IPS-20b (cell line): ENCODE measurements at regions not wholly inside any gene's neighbourhood (a gene's known extent, or its start where the extent isn't known, plus 50 kb on each side); places are given as distances from the start of the nearest gene placed in this dataset.

Source experiments
- H3K27ac ChIP-seq: one replicate; pipeline ENCODE4 v1.5.1; 2013; ENCODE audit warnings: low read length
- H3K27me3 ChIP-seq: 2 replicates; pipeline ENCODE4 v1.6.1; 2013; ENCODE audit warnings: mild to moderate bottlenecking, low read length, inconsistent platforms; ENCODE audit not compliant: insufficient read depth
- H3K36me3 ChIP-seq: 2 replicates; pipeline ENCODE4 v1.6.1; 2013; ENCODE audit warnings: low read depth, mild to moderate bottlenecking, inconsistent platforms, low read length, moderate library complexity; ENCODE audit not compliant: insufficient read depth
- H3K4me1 ChIP-seq: 2 replicates; pipeline ENCODE4 v1.6.1; 2013; ENCODE audit warnings: mild to moderate bottlenecking, control low read depth, inconsistent platforms, low read length, moderate library complexity; ENCODE audit not compliant: insufficient read depth
- H3K4me3 ChIP-seq: 2 replicates; pipeline ENCODE4 v1.5.1; 2013; ENCODE audit warnings: mild to moderate bottlenecking, low read length, inconsistent platforms
- H3K9ac ChIP-seq: 2 replicates; pipeline ENCODE4 v1.6.1; 2013; ENCODE audit warnings: low read depth, mild to moderate bottlenecking, inconsistent platforms, low read length, moderate library complexity
- H3K9me3 ChIP-seq: 2 replicates; pipeline ENCODE4 v1.6.1; 2013; ENCODE audit warnings: mild to moderate bottlenecking, low read depth, low read length, inconsistent platforms; ENCODE audit not compliant: insufficient read depth

GRCh38 chr2:204251158-204251997, 293.9 kb upstream of the PARD3B start:
- no peaks in the 10 kb centered on the region for H3K27me3 ChIP-seq
- H3K27ac ChIP-seq, result no peak overlapping the region
- H3K4me3 ChIP-seq, result no peak overlapping the region
- no peaks in the 10 kb centered on the region for H3K36me3 ChIP-seq
- H3K9ac ChIP-seq, result no peak overlapping the region
- H3K4me1 ChIP-seq, result no peaks in the 10 kb centered on the region
- H3K9me3 ChIP-seq, result no peaks in the 10 kb centered on the region

- H3K27ac ChIP-seq, result no peak overlapping the region
- H3K4me1 ChIP-seq, result no peaks in the 10 kb centered on the region
- no peaks in the 10 kb centered on the region for H3K9me3 ChIP-seq
- no peak overlapping the region for H3K9ac ChIP-seq
- H3K27me3 ChIP-seq, result no peaks in the 10 kb centered on the region
- H3K36me3 ChIP-seq, result no peaks in the 10 kb centered on the region
- H3K4me3 ChIP-seq, result no peak overlapping the region
Observed at GRCh38 chr2:204251998-204252376, 293.3 kb upstream of the PARD3B start.

- H3K9ac ChIP-seq, result no peak overlapping the region
- H3K4me3 ChIP-seq, result no peak overlapping the region
- H3K9me3 ChIP-seq, result no peaks in the 10 kb centered on the region
- no peak overlapping the region for H3K27ac ChIP-seq
- H3K36me3 ChIP-seq, result no peaks in the 10 kb centered on the region
- no peaks in the 10 kb centered on the region for H3K27me3 ChIP-seq
- H3K4me1 ChIP-seq, result no peaks in the 10 kb centered on the region
Observed at GRCh38 chr2:204255071-204255470, 290.2 kb upstream of the PARD3B start.

GRCh38 chr2:204255526-204255925, 289.7 kb upstream of the PARD3B start:
- Histone ChIP-seq H3K4me1 (peaks cover 4% of the 10 kb centered on the region; the same call in 1 of the 2 replicates), H3K27ac (no peak overlapping the region), H3K9ac (no peak overlapping the region), H3K4me3 (no peak overlapping the region), H3K36me3 (no peaks in the 10 kb centered on the region), H3K9me3 (no peaks in the 10 kb centered on the region), H3K27me3 (no peaks in the 10 kb centered on the region)

- H3K27ac ChIP-seq, result no peak overlapping the region
- no peak overlapping the region for H3K4me3 ChIP-seq
- peaks cover 4% of the 10 kb centered on the region; the same call in 1 of the 2 replicates for H3K4me1 ChIP-seq
- no peaks in the 10 kb centered on the region for H3K36me3 ChIP-seq
- no peaks in the 10 kb centered on the region for H3K9me3 ChIP-seq
- no peaks in the 10 kb centered on the region for H3K27me3 ChIP-seq
- H3K9ac ChIP-seq, result no peak overlapping the region
Observed at GRCh38 chr2:204257781-204258180, 287.5 kb upstream of the PARD3B start.

- H3K9ac ChIP-seq, result no peak overlapping the region
- H3K4me1 ChIP-seq, result peaks cover 4% of the 10 kb centered on the region; the same call in 1 of the 2 replicates
Observed at GRCh38 chr2:204258890-204259289, 286.4 kb upstream of the PARD3B start.

GRCh38 chr2:204260162-204260877, 285.0 kb upstream of the PARD3B start:
- H3K4me3 ChIP-seq, result no peak overlapping the region
- no peak overlapping the region for H3K27ac ChIP-seq
- no peaks in the 10 kb centered on the region for H3K27me3 ChIP-seq
- no peak overlapping the region for H3K9ac ChIP-seq
- no peaks in the 10 kb centered on the region for H3K36me3 ChIP-seq
- no peaks in the 10 kb centered on the region for H3K9me3 ChIP-seq
- H3K4me1 ChIP-seq, result peaks cover 4% of the 10 kb centered on the region; the same call in 1 of the 2 replicates

More at GRCh38 chr2:204258890-204259289, 286.4 kb upstream of the PARD3B start:
- no peaks in the 10 kb centered on the region for H3K27me3 ChIP-seq
- no peaks in the 10 kb centered on the region for H3K36me3 ChIP-seq
- no peak overlapping the region for H3K4me3 ChIP-seq
- H3K27ac ChIP-seq, result no peak overlapping the region
- no peaks in the 10 kb centered on the region for H3K9me3 ChIP-seq

- H3K9me3 ChIP-seq, result no peaks in the 10 kb centered on the region
- no peak overlapping the region for H3K27ac ChIP-seq
- H3K27me3 ChIP-seq, result no peaks in the 10 kb centered on the region
- no peaks in the 10 kb centered on the region for H3K36me3 ChIP-seq
- H3K9ac ChIP-seq, result no peak overlapping the region
- H3K4me1 ChIP-seq, result peaks cover 4% of the 10 kb centered on the region; the same call in 1 of the 2 replicates
- no peak overlapping the region for H3K4me3 ChIP-seq
Observed at GRCh38 chr2:204260901-204261300, 284.4 kb upstream of the PARD3B start.

- Histone ChIP-seq H3K9ac (no peak overlapping the region), H3K27ac (no peak overlapping the region), H3K36me3 (no peaks in the 10 kb centered on the region), H3K4me1 (peaks cover 4% of the 10 kb centered on the region; the same call in 1 of the 2 replicates), H3K27me3 (no peaks in the 10 kb centered on the region), H3K4me3 (no peak overlapping the region), H3K9me3 (no peaks in the 10 kb centered on the region)
Observed at GRCh38 chr2:204261846-204262245, 283.4 kb upstream of the PARD3B start.

GRCh38 chr2:204264085-204264553, 281.2 kb upstream of the PARD3B start:
- Histone ChIP-seq H3K9me3 (no peaks in the 10 kb centered on the region), H3K4me3 (no peak overlapping the region), H3K27me3 (no peaks in the 10 kb centered on the region), H3K27ac (no peak overlapping the region), H3K4me1 (peaks cover 4% of the 10 kb centered on the region; the same call in 1 of the 2 replicates), H3K36me3 (no peaks in the 10 kb centered on the region), H3K9ac (no peak overlapping the region)

GRCh38 chr2:204264621-204265140, 280.6 kb upstream of the PARD3B start:
- no peak overlapping the region for H3K4me3 ChIP-seq
- peaks cover 4% of the 10 kb centered on the region; the same call in 1 of the 2 replicates for H3K4me1 ChIP-seq
- H3K9me3 ChIP-seq, result no peaks in the 10 kb centered on the region; the same call in 1 of the 2 replicates
- no peaks in the 10 kb centered on the region for H3K27me3 ChIP-seq
- H3K36me3 ChIP-seq, result no peaks in the 10 kb centered on the region
- no peak overlapping the region for H3K9ac ChIP-seq
- no peak overlapping the region for H3K27ac ChIP-seq
